IPS DF 6.9 (cell line): ENCODE measurements at regions not wholly inside any gene's neighbourhood (a gene's known extent, or its start where the extent isn't known, plus 50 kb on each side); places are given as distances from the start of the nearest gene placed in this dataset.

Experiments used
- DNase-seq: peaks from one replicate; pipeline ENCODE4 v3.0.0-alpha.2; 2013; ENCODE audit warnings: low read depth, low spot score
- H3K27ac ChIP-seq: one replicate; pipeline ENCODE4 v1.5.1; 2013; ENCODE audit warnings: low read length, control low read depth
- H3K27me3 ChIP-seq: 2 replicates; pipeline ENCODE4 v1.6.1; 2013; ENCODE audit warnings: mild to moderate bottlenecking, low read length; ENCODE audit not compliant: control insufficient read depth, insufficient read depth
- H3K36me3 ChIP-seq: 2 replicates; pipeline ENCODE4 v1.6.1; 2013; ENCODE audit warnings: low read length; ENCODE audit not compliant: control insufficient read depth, insufficient read depth
- H3K4me1 ChIP-seq: 2 replicates; pipeline ENCODE4 v1.6.1; 2013; ENCODE audit warnings: low read length; ENCODE audit not compliant: control insufficient read depth, insufficient read depth
- H3K4me3 ChIP-seq: 2 replicates; pipeline ENCODE4 v1.5.1; 2013; ENCODE audit warnings: mild to moderate bottlenecking, low read length
- H3K9me3 ChIP-seq: 2 replicates; pipeline ENCODE4 v1.6.1; 2013; ENCODE audit warnings: low read length, inconsistent platforms; ENCODE audit not compliant: control insufficient read depth, insufficient read depth
- WGBS: extraction: QIAGEN DNeasy Blood & Tissue Kit; methylation state at CpG from one replicate; pipeline ENCODE4 v1.1.7; 2013; ENCODE audit warnings: mixed read lengths, missing lambda C conversion rate; ENCODE audit not compliant: insufficient read length, insufficient coverage; 5-methylcytosine and 5-hydroxymethylcytosine counted together

GRCh38 chr5:15384581-15384980, 115.4 kb upstream of the FBXL7 start:
- Histone ChIP-seq H3K27me3 (no peaks in the 10 kb centered on the region), H3K36me3 (no peaks in the 10 kb centered on the region; the same call in 1 of the 2 replicates), H3K27ac (no peak overlapping the region), H3K4me3 (no peak overlapping the region), H3K9me3 (no peaks in the 10 kb centered on the region), H3K4me1 (no peaks in the 10 kb centered on the region)
- WGBS: no CpG with 5 or more reads among the region's 16 CpGs
- no peak for DNase-seq

DNA sequence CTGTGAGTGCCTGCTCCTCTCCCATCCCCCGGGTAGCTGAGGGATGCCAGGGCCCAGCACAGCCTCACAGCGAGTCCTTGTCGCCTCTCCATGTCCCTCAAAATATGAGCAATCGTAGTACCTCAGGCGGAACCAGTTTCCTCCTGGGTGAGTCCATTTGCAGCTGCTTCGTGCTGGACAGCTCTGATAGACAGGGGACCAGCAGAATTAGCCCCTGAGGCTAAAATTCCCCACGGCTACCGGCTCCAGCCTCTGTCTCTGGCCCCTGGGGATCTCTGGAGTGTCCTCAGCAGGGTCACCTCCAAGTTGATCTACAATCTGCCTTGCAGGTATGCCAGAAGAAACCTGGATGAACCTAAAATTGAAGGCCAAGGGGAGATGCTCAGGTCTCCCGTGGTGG, 115.8 kb upstream of the FBXL7 start:
- H3K27ac ChIP-seq: no peak overlapping the region
- no peaks in the 10 kb centered on the region for H3K27me3 ChIP-seq
- no peak overlapping the region for H3K4me3 ChIP-seq
- no peaks in the 10 kb centered on the region for H3K9me3 ChIP-seq
- no peaks in the 10 kb centered on the region for H3K4me1 ChIP-seq
- WGBS: no CpG with 5 or more reads among the region's 9 CpGs
- no peak for DNase-seq
- no peaks in the 10 kb centered on the region; the same call in 1 of the 2 replicates for H3K36me3 ChIP-seq

GRCh38 chr5:15383469-15383868, 116.5 kb upstream of the FBXL7 start:
- H3K9me3 ChIP-seq: no peaks in the 10 kb centered on the region
- WGBS: no CpG with 5 or more reads among the region's 1 CpG
- H3K4me1 ChIP-seq: no peaks in the 10 kb centered on the region
- H3K27me3 ChIP-seq: no peaks in the 10 kb centered on the region
- no peaks in the 10 kb centered on the region; the same call in 1 of the 2 replicates for H3K36me3 ChIP-seq
- DNase-seq: peak; percentile 29
- no peak overlapping the region for H3K4me3 ChIP-seq
- no peak overlapping the region for H3K27ac ChIP-seq

DNA sequence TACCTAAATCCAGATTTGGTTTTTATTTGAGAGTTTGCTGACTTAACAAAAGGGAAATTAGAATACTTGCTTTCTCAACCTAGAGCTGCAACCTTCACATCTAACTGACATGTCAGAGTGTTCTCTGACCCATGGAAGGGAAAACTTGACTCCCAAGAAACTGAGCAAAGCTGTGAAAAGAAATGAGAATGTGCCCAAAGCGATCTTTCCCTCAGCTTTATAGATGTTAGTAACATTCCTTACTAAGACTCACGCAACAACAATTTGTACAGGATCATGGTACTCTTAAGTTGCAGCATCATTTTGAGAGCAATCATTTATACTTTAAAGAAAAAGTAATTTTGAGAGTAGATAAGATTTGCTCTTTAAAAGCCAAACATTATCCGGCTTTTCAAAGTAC, 117.0 kb upstream of the FBXL7 start:
- no peaks in the 10 kb centered on the region for H3K9me3 ChIP-seq
- H3K27me3 ChIP-seq: no peaks in the 10 kb centered on the region
- no peaks in the 10 kb centered on the region; the same call in 1 of the 2 replicates for H3K36me3 ChIP-seq
- H3K27ac ChIP-seq: no peak overlapping the region
- no CpG with 5 or more reads among the region's 3 CpGs for WGBS
- H3K4me3 ChIP-seq: no peak overlapping the region
- no peaks in the 10 kb centered on the region for H3K4me1 ChIP-seq
- no peak for DNase-seq

DNA sequence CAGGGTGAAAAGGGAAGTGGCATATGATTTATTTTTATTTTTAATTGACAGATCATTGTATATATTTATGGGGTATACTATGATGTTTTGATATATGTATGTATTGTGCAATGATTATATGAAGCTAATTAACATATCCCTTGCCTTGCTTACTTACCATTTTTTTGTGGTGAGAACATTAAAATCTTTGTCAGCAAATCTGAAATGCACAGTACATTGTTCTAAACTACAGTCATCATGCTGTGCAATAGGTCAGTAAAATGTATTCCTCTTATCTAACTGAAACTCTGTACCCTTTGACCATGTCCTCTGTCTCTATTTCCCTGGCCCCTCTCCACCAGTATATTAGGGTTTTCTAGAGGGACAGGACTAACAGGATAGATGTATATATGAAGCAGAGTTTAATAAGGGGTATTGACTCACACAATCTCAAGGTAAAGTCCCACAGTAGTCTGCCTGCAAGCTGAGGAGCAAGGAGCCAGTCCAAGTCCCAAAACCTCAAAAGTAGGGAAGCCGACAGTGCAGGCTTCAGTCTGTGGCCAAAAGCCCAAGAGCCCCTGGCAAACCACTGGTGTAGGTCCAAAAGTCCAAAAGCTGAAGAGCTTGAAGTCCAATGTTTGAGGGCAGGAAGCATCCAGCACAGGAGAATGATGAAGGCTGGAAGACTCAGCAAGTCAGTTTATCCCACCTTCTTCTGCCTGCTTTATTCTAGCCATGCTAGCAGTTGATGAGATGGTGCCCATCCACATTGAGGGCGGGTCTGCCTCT, 122.2 kb upstream of the FBXL7 start:
- Histone ChIP-seq H3K27ac (no peak overlapping the region), H3K36me3 (no peaks in the 10 kb centered on the region), H3K27me3 (no peaks in the 10 kb centered on the region), H3K4me1 (no peaks in the 10 kb centered on the region), H3K9me3 (no peaks in the 10 kb centered on the region), H3K4me3 (no peak overlapping the region)
- DNase-seq: no peak
- no CpG with 5 or more reads among the region's 2 CpGs for WGBS

- Histone ChIP-seq H3K36me3 (no peaks in the 10 kb centered on the region), H3K4me1 (no peaks in the 10 kb centered on the region), H3K27me3 (no peaks in the 10 kb centered on the region), H3K4me3 (no peak overlapping the region), H3K9me3 (no peaks in the 10 kb centered on the region), H3K27ac (no peak overlapping the region)
- no CpG with 5 or more reads among the region's 2 CpGs for WGBS
- no peak for DNase-seq
Observed at GRCh38 chr5:15376803-15377202, 123.2 kb upstream of the FBXL7 start.

GRCh38 chr5:15376088-15376487, 123.9 kb upstream of the FBXL7 start:
- WGBS: no CpG with 5 or more reads among the region's 1 CpG
- DNase-seq: no peak

DNA sequence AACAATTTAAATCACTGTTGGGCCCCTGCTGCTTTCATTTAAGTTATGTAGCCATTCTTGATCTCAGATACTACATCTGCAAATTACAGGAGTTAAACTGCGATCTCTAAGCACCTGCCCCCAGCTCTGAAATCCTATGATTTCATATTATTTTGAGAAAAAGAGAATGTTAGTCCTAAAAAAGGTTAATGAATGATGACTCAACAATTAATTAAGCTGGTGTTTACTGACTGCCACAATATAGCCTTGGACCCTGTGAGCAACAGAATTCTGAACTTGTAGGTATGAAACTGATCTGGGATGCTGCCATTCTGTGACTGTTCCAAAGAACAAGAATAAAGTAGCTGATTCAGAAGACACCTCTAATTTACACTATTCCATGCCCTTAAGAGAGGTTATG, 124.4 kb upstream of the FBXL7 start:
- no CpG with 5 or more reads among the region's 1 CpG for WGBS

More at GRCh38 chr5:15376088-15376487, 123.9 kb upstream of the FBXL7 start:
- H3K27ac ChIP-seq: no peak overlapping the region
- no peaks in the 10 kb centered on the region for H3K4me1 ChIP-seq
- no peaks in the 10 kb centered on the region for H3K36me3 ChIP-seq
- no peak overlapping the region for H3K4me3 ChIP-seq
- no peaks in the 10 kb centered on the region for H3K9me3 ChIP-seq
- H3K27me3 ChIP-seq: no peaks in the 10 kb centered on the region

GRCh38 chr5:15374886-15375285, 125.1 kb upstream of the FBXL7 start:
- no peaks in the 10 kb centered on the region for H3K4me1 ChIP-seq
- no peaks in the 10 kb centered on the region for H3K9me3 ChIP-seq
- no peaks in the 10 kb centered on the region for H3K36me3 ChIP-seq
- no peak overlapping the region for H3K4me3 ChIP-seq
- no peak overlapping the region for H3K27ac ChIP-seq
- no peaks in the 10 kb centered on the region for H3K27me3 ChIP-seq
- no peak for DNase-seq

More for the DNA sequence above, 124.4 kb upstream of the FBXL7 start:
- no peaks in the 10 kb centered on the region for H3K4me1 ChIP-seq
- no peak overlapping the region for H3K27ac ChIP-seq
- DNase-seq: no peak
- H3K4me3 ChIP-seq: no peak overlapping the region
- no peaks in the 10 kb centered on the region for H3K27me3 ChIP-seq
- H3K36me3 ChIP-seq: no peaks in the 10 kb centered on the region
- H3K9me3 ChIP-seq: no peaks in the 10 kb centered on the region

DNA sequence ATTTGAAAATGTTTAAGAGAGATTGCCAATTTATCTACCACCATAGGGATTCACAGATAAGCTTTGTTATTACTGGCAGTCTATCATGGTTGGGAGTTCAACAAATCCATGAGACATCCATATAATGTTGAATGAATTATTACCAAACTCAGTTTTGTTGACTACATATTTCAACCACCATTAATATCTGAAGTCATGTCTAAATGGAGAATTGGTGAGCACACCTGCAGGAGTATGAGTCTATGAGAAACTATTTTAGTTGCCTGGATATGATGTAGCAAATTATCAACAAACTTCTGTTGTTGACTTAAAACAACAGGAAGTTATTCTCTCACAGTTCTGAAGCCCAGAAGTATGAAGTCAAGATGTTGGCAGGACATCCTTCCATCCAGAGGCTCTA, 126.8 kb upstream of the FBXL7 start:
- Histone ChIP-seq H3K4me3 (no peak overlapping the region), H3K4me1 (no peaks in the 10 kb centered on the region), H3K9me3 (no peaks in the 10 kb centered on the region), H3K27ac (no peak overlapping the region), H3K27me3 (no peaks in the 10 kb centered on the region), H3K36me3 (no peaks in the 10 kb centered on the region)
- no peak for DNase-seq

DNA sequence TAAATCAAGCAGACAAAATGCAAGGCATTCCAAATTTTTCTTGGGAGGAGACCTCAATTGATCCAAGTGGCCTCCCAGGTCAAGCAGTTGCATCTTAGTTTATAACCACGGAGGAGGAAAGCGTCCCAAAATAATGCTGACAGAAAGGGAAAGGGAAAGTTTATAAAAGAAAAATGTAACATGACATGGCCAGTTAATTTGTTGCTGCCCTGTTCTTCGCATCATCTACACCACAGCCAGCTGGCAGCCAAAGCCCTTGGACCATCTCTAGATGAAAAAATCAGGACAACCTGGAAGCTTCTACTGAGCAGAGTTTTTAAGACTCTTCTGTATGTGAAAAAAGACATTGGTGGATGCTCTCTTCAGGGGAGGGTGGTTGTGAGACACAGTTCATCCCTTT, 128.8 kb upstream of the FBXL7 start:
- no CpG with 5 or more reads among the region's 3 CpGs for WGBS
- Histone ChIP-seq H3K4me1 (no peaks in the 10 kb centered on the region), H3K9me3 (no peaks in the 10 kb centered on the region), H3K4me3 (no peak overlapping the region), H3K27ac (no peak overlapping the region), H3K36me3 (no peaks in the 10 kb centered on the region), H3K27me3 (no peaks in the 10 kb centered on the region)
- no peak for DNase-seq
